H9 (cell line): ENCODE measurements at regions not wholly inside any gene's neighbourhood (a gene's known extent, or its start where the extent isn't known, plus 50 kb on each side); places are given as distances from the start of the nearest gene placed in this dataset.

Experiments used
- DNase-seq: peaks from one replicate; pipeline ENCODE4 v3.0.0-alpha.2; 2017
- H2AFZ ChIP-seq: one replicate; pipeline ENCODE4 v1.6.1; 2013; ENCODE audit warnings: mild to moderate bottlenecking, low read length, control low read depth, moderate library complexity
- H2AK5ac ChIP-seq: 2 replicates; pipeline ENCODE4 v1.6.1; 2013; ENCODE audit warnings: low read length, control low read depth, mixed read lengths; ENCODE audit not compliant: insufficient read length
- H2BK120ac ChIP-seq: one replicate; pipeline ENCODE4 v1.6.1; 2013; ENCODE audit warnings: low read depth, mild to moderate bottlenecking, low read length, control low read depth, inconsistent platforms; ENCODE audit not compliant: poor library complexity, severe bottlenecking
- H2BK12ac ChIP-seq: 2 replicates; pipeline ENCODE4 v1.6.1; 2013; ENCODE audit warnings: low read length, control low read depth, mixed read lengths, low read depth; ENCODE audit not compliant: insufficient read length
- H2BK15ac ChIP-seq: 2 replicates; pipeline ENCODE4 v1.6.1; 2013; ENCODE audit warnings: low read depth, low read length, control low read depth
- H2BK20ac ChIP-seq: one replicate; pipeline ENCODE4 v1.6.1; 2013; ENCODE audit warnings: low read depth, mild to moderate bottlenecking, low read length, control low read depth, inconsistent platforms; ENCODE audit not compliant: poor library complexity, severe bottlenecking
- H2BK5ac ChIP-seq: 2 replicates; pipeline ENCODE4 v1.6.1; 2013; ENCODE audit warnings: low read length, control low read depth, mixed read lengths; ENCODE audit not compliant: insufficient read length
- H3K14ac ChIP-seq: 2 replicates; pipeline ENCODE4 v1.6.1; 2013; ENCODE audit warnings: low read length, control low read depth; ENCODE audit not compliant: insufficient read depth
- H3K18ac ChIP-seq: 2 replicates; pipeline ENCODE4 v1.6.1; 2013; ENCODE audit warnings: low read depth, mild to moderate bottlenecking, mixed read lengths, low read length, control low read depth; ENCODE audit not compliant: insufficient read length
- H3K23ac ChIP-seq: 2 replicates; pipeline ENCODE4 v1.6.1; 2013; ENCODE audit warnings: low read length, control low read depth, mixed read lengths, low read depth; ENCODE audit not compliant: insufficient read length
- H3K23me2 ChIP-seq: 2 replicates; pipeline ENCODE4 v1.6.1; 2013; ENCODE audit warnings: low read depth, mild to moderate bottlenecking, mixed read lengths, low read length, control low read depth; ENCODE audit not compliant: insufficient read length, poor library complexity, severe bottlenecking
- H3K27ac ChIP-seq: 2 replicates; pipeline ENCODE4 v1.5.1; 2013; ENCODE audit warnings: low read length, control low read depth, mixed read lengths, low read depth; ENCODE audit not compliant: insufficient read length
- H3K27me3 ChIP-seq: 2 replicates; pipeline ENCODE4 v1.6.1; 2013; ENCODE audit warnings: low read length, control low read depth, inconsistent platforms; ENCODE audit not compliant: insufficient read depth
- H3K4ac ChIP-seq: 2 replicates; pipeline ENCODE4 v1.6.1; 2013; ENCODE audit warnings: low read depth, mild to moderate bottlenecking, control low read depth, inconsistent platforms, low read length, moderate library complexity
- H3K4me1 ChIP-seq: 2 replicates; pipeline ENCODE4 v1.6.1; 2013; ENCODE audit warnings: low read length, control low read depth, inconsistent platforms; ENCODE audit not compliant: insufficient read depth
- H3K4me2 ChIP-seq: 2 replicates; pipeline ENCODE4 v1.6.1; 2013; ENCODE audit warnings: low read length, control low read depth, mixed read lengths; ENCODE audit not compliant: insufficient read length, insufficient read depth
- H3K56ac ChIP-seq: 2 replicates; pipeline ENCODE4 v1.6.1; 2013; ENCODE audit warnings: low read depth, mild to moderate bottlenecking, mixed read lengths, low read length, control low read depth; ENCODE audit not compliant: insufficient read length
- H3K79me1 ChIP-seq: 2 replicates; pipeline ENCODE4 v1.6.1; 2013; ENCODE audit warnings: low read depth, mild to moderate bottlenecking, moderate library complexity, low read length, control low read depth, inconsistent platforms; ENCODE audit not compliant: insufficient read depth, poor library complexity, severe bottlenecking
- H3K79me2 ChIP-seq: 2 replicates; pipeline ENCODE4 v1.6.1; 2013; ENCODE audit warnings: low read length, control low read depth, inconsistent platforms; ENCODE audit not compliant: insufficient read depth
- H3K9ac ChIP-seq: 2 replicates; pipeline ENCODE4 v1.6.1; 2013; ENCODE audit warnings: low read length, control low read depth, mixed read lengths; ENCODE audit not compliant: insufficient read length; ENCODE audit errors: extremely low read depth
- H3K9me3 ChIP-seq: one replicate; pipeline ENCODE4 v1.6.1; 2013; ENCODE audit warnings: low read depth, low read length, inconsistent platforms; ENCODE audit not compliant: control insufficient read depth
- H3T11ph ChIP-seq: one replicate; pipeline ENCODE4 v1.6.1; 2013; ENCODE audit warnings: mild to moderate bottlenecking, low read length, control low read depth, inconsistent platforms
- H4K20me1 ChIP-seq: one replicate; pipeline ENCODE4 v1.6.1; 2013; ENCODE audit not compliant: control insufficient read depth, insufficient read length, insufficient read depth
- H4K5ac ChIP-seq: 2 replicates; pipeline ENCODE4 v1.6.1; 2013; ENCODE audit warnings: low read depth, mild to moderate bottlenecking, mixed read lengths, low read length, control low read depth; ENCODE audit not compliant: insufficient read length
- H4K8ac ChIP-seq: replicated peaks from 2 replicates; pipeline ENCODE4 v1.6.1; 2013; ENCODE audit warnings: low read length, control low read depth, mixed read lengths, low read depth; ENCODE audit not compliant: insufficient read length
- H4K91ac ChIP-seq: 2 replicates; pipeline ENCODE4 v1.6.1; 2013; ENCODE audit warnings: low read depth, mild to moderate bottlenecking, moderate library complexity, mixed read lengths, low read length, control low read depth; ENCODE audit not compliant: insufficient read length
- H3K27ac Mint-ChIP-seq, 3 experiments: 2 replicates in 2 of 3; 3 replicates in 1 of 3; pipeline ENCODE4 v1.8.0; 2020 to 2021; ENCODE audit warnings: mixed read lengths in 3 of 3, mild to moderate bottlenecking in 1 of 3, moderate library complexity in 1 of 3
- H3K27me3 Mint-ChIP-seq: 2 replicates; pipeline ENCODE4 v1.8.0; 2021; ENCODE audit warnings: low read depth, mild to moderate bottlenecking, moderate library complexity, mixed read lengths
- H3K36me3 Mint-ChIP-seq, 3 experiments: 2 replicates in 2 of 3; 3 replicates in 1 of 3; pipeline ENCODE4 v1.8.0; 2020 to 2021; ENCODE audit warnings: low read depth in 3 of 3, mixed read lengths in 3 of 3; ENCODE audit not compliant: insufficient read depth in 1 of 3
- H3K4me1 Mint-ChIP-seq, 2 experiments: 2 replicates each; pipeline ENCODE4 v1.8.0; 2020; ENCODE audit warnings: mixed read lengths in 2 of 2
- H3K4me3 Mint-ChIP-seq, 2 experiments: 2 replicates in 1 of 2; 3 replicates in 1 of 2; pipeline ENCODE4 v1.8.0; 2020 to 2021; ENCODE audit warnings: mild to moderate bottlenecking in 2 of 2, mixed read lengths in 2 of 2, moderate library complexity in 1 of 2
- H3K9me3 Mint-ChIP-seq, 2 experiments: 2 replicates in 1 of 2; 3 replicates in 1 of 2; pipeline ENCODE4 v1.8.0; 2020; ENCODE audit warnings: mild to moderate bottlenecking in 2 of 2, mixed read lengths in 2 of 2, moderate library complexity in 1 of 2
- CTCF ChIP-seq: fragments of 200-600 bp; sonication (generic); conservative IDR thresholded peaks from 3 replicates; pipeline ENCODE4 v1.8.0; 2021; ENCODE audit warnings: antibody characterized with exemption, mild to moderate bottlenecking
- WGBS: extraction: QIAGEN DNeasy Blood & Tissue Kit; methylation state at CpG from one replicate; pipeline ENCODE4 v1.1.7; 2013; ENCODE audit warnings: missing lambda C conversion rate, low lambda C conversion rate, mixed read lengths; ENCODE audit not compliant: insufficient read length; ENCODE audit errors: extremely low coverage; 5-methylcytosine and 5-hydroxymethylcytosine counted together

GRCh38 chr12:95417372-95417771, 56.6 kb upstream of the METAP2 start:
- Histone ChIP-seq H4K91ac (no peak overlapping the region), H2BK20ac (no peak overlapping the region), H3K18ac (no peak overlapping the region), H3K56ac (no peak overlapping the region), H3K4me2 (no peak overlapping the region), H2BK120ac (no peak overlapping the region), H2AFZ (no peak overlapping the region), H2AK5ac (no peak overlapping the region), H2BK5ac (no peak overlapping the region), H3K79me1 (no peaks in the 10 kb centered on the region), H4K5ac (no peak overlapping the region), H3K9me3 (no peaks in the 10 kb centered on the region), H3K9ac (no peak overlapping the region), H4K8ac (no peak overlapping the region), H3K4me1 (no peaks in the 10 kb centered on the region), H3K14ac (no peak overlapping the region), H3K27me3 (no peaks in the 10 kb centered on the region), H3T11ph (no peak overlapping the region), H3K79me2 (no peaks in the 10 kb centered on the region), H3K27ac (no peak overlapping the region), H2BK12ac (no peak overlapping the region), H3K4ac (no peak overlapping the region), H3K23me2 (no peaks in the 10 kb centered on the region), H2BK15ac (no peak overlapping the region), H4K20me1 (no peaks in the 10 kb centered on the region), H3K23ac (no peak overlapping the region)
- Mint-ChIP-seq H3K4me1 (no peaks in the 10 kb centered on the region), H3K9me3 (no peaks in the 10 kb centered on the region), H3K36me3 (no peaks in the 10 kb centered on the region), H3K27me3 (no peaks in the 10 kb centered on the region; the same call in 1 of the 2 replicates), H3K27ac (no peak overlapping the region), H3K4me3 (no peak overlapping the region)
- no CpG with 5 or more reads among the region's 2 CpGs for WGBS
- no peak for TF ChIP-seq CTCF
- DNase-seq, result no peak
